CD4-positive, alpha-beta T cell treated with Interleukin-17A for 1 hour (primary cell): ENCODE measurements at regions not wholly inside any gene's neighbourhood (a gene's known extent, or its start where the extent isn't known, plus 50 kb on each side); places are given as distances from the start of the nearest gene placed in this dataset.
"Not testable (repeated sequence)": the region's sequence is repeated elsewhere in the genome, so short reads cannot be mapped to it uniquely, and the experiment has no call there.

Experiments used
- DNase-seq: peaks from one replicate; pipeline ENCODE4 v3.0.0-alpha.2; 2020

- not testable (repeated sequence) for DNase-seq
These were observed 4157.8 kb upstream of the TPTE start for GRCh38 chr21:6363591-6363990.

- DNase-seq, result peak; percentile 2
These were observed 4152.6 kb upstream of the TPTE start for GRCh38 chr21:6368824-6369223.

DNA sequence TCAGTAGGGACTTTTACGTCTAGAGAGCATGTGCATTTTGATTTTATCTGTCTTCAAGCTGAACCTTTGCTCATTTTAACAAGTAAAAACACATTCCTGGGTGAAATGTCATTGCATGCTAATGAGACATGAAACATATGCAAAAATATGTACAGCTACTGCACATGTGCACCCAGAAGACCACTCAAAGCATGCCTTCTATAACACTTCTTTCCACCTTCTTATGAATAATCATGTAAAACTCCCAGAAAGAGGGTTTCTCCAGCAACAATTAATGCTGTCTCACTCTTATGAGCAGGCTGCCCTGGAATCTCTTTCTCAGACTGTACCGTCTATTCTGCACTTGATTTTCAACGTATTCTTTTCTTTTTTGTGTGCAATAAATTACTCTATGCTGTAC is 4148.1 kb upstream of the TPTE start:
- DNase-seq, result not testable (repeated sequence)

- peak; percentile 14 for DNase-seq
These were observed 4147.2 kb upstream of the TPTE start for GRCh38 chr21:6374232-6374631.

DNA sequence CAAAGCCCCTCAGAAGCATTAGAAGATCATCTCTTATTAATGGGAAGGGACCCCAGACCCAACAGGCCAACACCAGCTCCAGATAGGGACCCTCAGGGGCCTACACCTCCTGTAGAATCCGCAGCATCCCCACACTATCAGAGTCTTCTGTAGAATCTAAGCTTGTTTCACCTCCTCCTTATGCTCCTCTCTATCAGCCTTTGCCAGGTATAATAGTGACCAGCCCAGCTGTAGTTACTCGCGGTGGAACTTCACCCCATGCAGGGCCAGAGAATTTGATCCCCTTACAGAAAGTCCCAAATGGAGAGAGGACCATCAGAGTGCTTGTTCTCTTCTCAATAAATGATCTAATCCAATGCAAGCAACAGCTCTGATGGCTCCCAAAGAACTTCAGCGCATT is 4146.5 kb upstream of the TPTE start:
- DNase-seq, result peak; percentile 0

GRCh38 chr21:6375776-6376175 is 4145.6 kb upstream of the TPTE start:
- DNase-seq, result not testable (repeated sequence)

DNA sequence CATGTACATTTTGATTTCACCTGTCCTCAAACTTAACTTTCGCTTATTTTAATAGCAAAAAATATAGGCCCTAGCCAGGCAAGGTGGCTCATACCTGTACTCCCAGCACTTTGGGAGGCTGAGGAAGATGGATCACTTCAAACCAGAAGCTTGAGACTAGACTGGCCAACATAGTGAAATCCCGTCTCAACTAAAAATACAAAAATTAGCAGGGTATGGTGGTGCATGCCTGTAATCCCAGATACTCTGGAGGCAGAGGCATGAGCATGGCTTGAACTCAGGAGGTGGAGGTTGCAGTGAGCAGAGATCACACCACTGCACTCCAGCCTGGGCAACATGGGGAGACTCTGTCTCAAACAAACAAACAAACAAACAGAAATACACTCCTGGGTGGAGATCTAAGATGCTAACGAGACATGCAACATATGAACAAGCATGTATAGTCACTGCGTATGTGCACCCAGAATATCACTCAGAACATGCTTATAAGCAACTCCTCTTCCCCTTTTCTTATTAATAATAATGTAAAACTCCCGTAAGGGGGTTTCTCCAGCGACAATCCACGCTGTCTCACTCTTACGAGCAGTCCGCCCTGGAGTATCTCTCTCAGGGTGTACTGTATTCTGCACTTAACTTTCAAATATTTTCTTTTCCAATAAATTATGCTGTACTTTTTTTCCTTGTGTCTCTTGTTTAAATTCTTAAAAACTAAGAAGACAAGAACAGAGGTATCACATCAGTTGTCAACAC is 4144.9 kb upstream of the TPTE start:
- DNase-seq, result peak; percentile 0
